GM21786 (cell line): ENCODE measurements at regions not wholly inside any gene's neighbourhood (a gene's known extent, or its start where the extent isn't known, plus 50 kb on each side); places are given as distances from the start of the nearest gene placed in this dataset.
A peak's percentile ranks its signal among the peaks of the same experiment; 100 is the strongest.
"Not testable (repeated sequence)": the region's sequence is repeated elsewhere in the genome, so short reads cannot be mapped to it uniquely, and the experiment has no call there.

Source experiments
- ATAC-seq: cut with Tn5 transposase; IDR thresholded peaks from one replicate; pipeline ENCODE4 v1.9.1; 2021; ENCODE audit not compliant: unreplicated experiment

- not testable (repeated sequence) for ATAC-seq
Observed at GRCh38 chr7:76926416-76926815, 105.7 kb downstream of the SPDYE17 start.

GRCh38 chr7:76924756-76925155 lies 107.4 kb downstream of the SPDYE17 start:
- not testable (repeated sequence) for ATAC-seq

GRCh38 chr7:76918619-76919018 lies 113.5 kb downstream of the SPDYE17 start:
- ATAC-seq: not testable (repeated sequence)

- peak; percentile 46 for ATAC-seq
Observed at GRCh38 chr7:76914361-76914760, 117.8 kb downstream of the SPDYE17 start.

GRCh38 chr7:76912011-76912814 lies 119.9 kb downstream of the SPDYE17 start:
- not testable (repeated sequence) for ATAC-seq

DNA sequence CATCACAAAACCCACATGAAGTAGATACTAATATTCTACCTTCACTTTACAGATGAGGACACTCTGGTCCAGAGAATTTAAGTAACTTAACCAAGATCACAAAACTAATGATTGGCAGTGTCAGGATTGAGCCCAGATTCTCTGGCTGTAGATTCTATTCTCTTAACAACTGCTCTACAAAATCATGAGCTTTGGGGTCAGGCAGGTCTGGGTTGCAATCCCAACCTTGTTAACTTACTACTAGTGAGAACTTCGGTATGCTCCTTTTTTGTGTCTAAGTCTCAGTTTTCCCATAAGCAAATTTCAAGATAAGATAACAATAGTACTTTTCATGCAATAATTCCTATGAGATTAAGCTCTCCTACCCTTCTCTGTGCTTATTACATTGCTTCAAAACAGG lies 127.5 kb downstream of the SPDYE17 start:
- not testable (repeated sequence) for ATAC-seq

GRCh38 chr7:76901944-76902710 lies 130.0 kb downstream of the SPDYE17 start:
- ATAC-seq: not testable (repeated sequence)

GRCh38 chr7:76898807-76899206 lies 133.4 kb downstream of the SPDYE17 start:
- not testable (repeated sequence) for ATAC-seq

DNA sequence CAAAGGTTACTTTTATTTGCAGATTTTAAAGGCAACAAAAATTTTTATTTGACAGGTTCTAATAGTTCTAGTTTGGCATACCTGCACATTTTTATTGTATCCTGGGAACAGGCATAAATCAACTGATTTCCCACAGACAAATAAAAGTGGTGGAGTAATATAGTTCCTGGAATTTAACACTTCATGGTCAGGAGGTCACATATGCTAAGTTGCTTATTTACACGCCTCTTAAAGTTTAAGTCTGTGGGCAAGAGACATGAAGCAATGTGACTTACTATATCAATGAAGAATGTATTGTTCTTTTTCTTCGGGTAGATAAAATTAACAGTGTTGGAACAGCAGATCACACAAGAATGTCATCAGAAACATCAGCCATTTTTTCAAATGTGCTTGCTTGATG lies 135.2 kb downstream of the SPDYE17 start:
- not testable (repeated sequence) for ATAC-seq

DNA sequence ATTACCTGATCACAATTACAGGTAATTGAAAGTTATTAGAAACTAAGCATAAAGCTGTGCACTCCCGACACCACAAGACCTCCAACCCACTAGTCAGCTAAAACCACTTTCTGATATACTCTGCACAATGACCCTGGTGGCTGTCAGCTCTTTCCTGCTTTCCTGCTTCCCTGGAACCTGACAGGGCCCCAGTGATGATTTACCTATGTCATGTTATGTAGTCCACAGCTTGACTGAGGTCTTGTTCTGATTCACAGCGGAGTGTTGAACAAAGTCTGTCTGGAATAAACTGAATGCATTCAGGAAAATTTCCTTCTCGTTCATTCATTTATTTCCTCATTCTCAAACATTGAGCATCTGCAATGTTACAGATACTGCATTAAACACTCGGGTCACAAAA lies 136.5 kb downstream of the SPDYE17 start:
- not testable (repeated sequence) for ATAC-seq

GRCh38 chr7:76891771-76892170 lies 140.4 kb downstream of the SPDYE17 start:
- not testable (repeated sequence) for ATAC-seq

- not testable (repeated sequence) for ATAC-seq
Observed at GRCh38 chr7:76879733-76880288, 152.3 kb downstream of the SPDYE17 start.

GRCh38 chr7:76875760-76876159 lies 156.4 kb downstream of the SPDYE17 start:
- ATAC-seq: not testable (repeated sequence)

DNA sequence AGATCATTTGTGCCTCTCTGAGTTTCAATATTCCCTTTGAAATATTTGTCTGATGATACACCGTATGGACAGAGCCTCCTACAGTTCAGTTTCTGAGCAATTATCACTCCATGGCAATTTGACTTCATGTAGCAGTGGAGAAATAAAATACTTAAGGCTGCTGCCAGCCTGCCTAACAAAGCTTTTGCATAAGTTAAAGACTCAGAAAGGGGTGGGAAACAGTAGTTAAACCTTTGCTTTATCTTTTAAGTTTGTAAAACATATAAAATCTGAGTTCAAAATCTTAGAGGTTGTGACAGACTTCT lies 161.7 kb downstream of the SPDYE17 start:
- ATAC-seq: not testable (repeated sequence)

GRCh38 chr7:76867364-76867889 lies 164.7 kb downstream of the SPDYE17 start:
- ATAC-seq: not testable (repeated sequence)

DNA sequence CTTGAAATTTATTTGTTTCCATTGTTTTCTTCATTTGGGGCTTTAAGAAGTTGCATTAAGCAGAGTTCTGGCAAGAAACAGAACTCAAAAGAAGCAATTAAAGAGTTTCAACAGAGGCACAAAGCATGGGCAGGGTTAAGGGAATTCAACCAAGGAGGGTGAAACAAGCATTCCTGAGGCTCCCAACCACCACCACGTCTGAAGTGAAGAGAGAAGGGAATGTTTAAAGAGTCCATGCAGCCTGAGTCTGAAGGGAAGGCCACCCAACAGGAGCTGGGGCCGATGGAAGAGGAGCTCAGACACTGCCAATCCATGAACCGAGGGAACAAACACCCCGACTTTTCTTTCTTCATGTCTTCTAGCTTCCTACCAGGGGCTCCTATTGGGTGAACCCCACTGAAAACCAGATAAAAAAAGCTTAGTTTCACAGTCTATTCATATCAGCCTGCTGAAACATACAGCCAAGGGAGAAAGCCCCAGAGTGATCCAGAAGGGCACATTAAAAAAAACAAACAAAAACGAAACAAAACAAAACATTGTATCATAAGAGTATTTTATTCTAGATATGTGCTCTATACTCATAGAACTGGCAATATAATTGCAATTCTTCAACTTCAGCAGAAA lies 168.9 kb downstream of the SPDYE17 start:
- not testable (repeated sequence) for ATAC-seq

GRCh38 chr7:76862241-76862640 lies 169.9 kb downstream of the SPDYE17 start:
- peak; percentile 53 for ATAC-seq

- not testable (repeated sequence) for ATAC-seq
Observed at GRCh38 chr7:76859933-76860332, 172.2 kb downstream of the SPDYE17 start.

- ATAC-seq: not testable (repeated sequence)
Observed at GRCh38 chr7:76854631-76855030, 177.5 kb downstream of the SPDYE17 start.

GRCh38 chr7:76852787-76853584 lies 179.2 kb downstream of the SPDYE17 start:
- not testable (repeated sequence) for ATAC-seq
